Testis (tissue), 2 donors: ENCODE measurements at regions not wholly inside any gene's neighbourhood (a gene's known extent, or its start where the extent isn't known, plus 50 kb on each side); places are given as distances from the start of the nearest gene placed in this dataset.

ENCODE experiments used
- CTCF ChIP-seq, 3 experiments: fragments of 450-650 bp in 2 of 3; fragments of 200-600 bp in 1 of 3; sonication (generic) in 1 of 3; IDR thresholded peaks; one replicate each; pipeline ENCODE4 v1.5.1; 2016 to 2019; ENCODE audit warnings: antibody characterized with exemption in 3 of 3, mild to moderate bottlenecking in 2 of 3, moderate library complexity in 1 of 3
- POLR2A ChIP-seq: fragments of 450-650 bp; IDR thresholded peaks from one replicate; pipeline ENCODE4 v1.6.1; 2017; ENCODE audit warnings: antibody characterized with exemption, mild to moderate bottlenecking, moderate library complexity

GRCh38 chr18:22585333-22585732 lies 167.6 kb upstream of the CTAGE1 start:
- no peak for TF ChIP-seq CTCF (IDR thresholded peaks at IDR 0.05)
- TF ChIP-seq POLR2A = no peak
